Prostate gland (tissue), 2 donors: ENCODE measurements at regions not wholly inside any gene's neighbourhood (a gene's known extent, or its start where the extent isn't known, plus 50 kb on each side); places are given as distances from the start of the nearest gene placed in this dataset.

Experiments
- DNase-seq: peaks from one replicate; pipeline ENCODE4 v3.0.0-alpha.2; 2019; ENCODE audit warnings: low spot score
- H3K27ac ChIP-seq, 2 donors: fragments of 200-600 bp; sonication (generic); 2 replicates each; pipeline ENCODE4 v1.5.1; 2017 to 2019
- H3K27me3 ChIP-seq: fragments of 200-600 bp; sonication (generic); replicated peaks from 2 replicates; pipeline ENCODE4 v1.5.1; 2019; ENCODE audit not compliant: insufficient read depth
- H3K36me3 ChIP-seq, 2 donors: fragments of 200-600 bp; sonication (generic); 1 replicate in 1 of 2; 2 replicates in 1 of 2; pipeline versions ENCODE4 v1.5.1 to v1.8.1; 2017 to 2019
- H3K4me1 ChIP-seq: fragments of 200-600 bp; sonication (generic); replicated peaks from 2 replicates; pipeline ENCODE4 v1.5.1; 2019
- H3K4me3 ChIP-seq, 2 donors: fragments of 200-600 bp; sonication (generic); 2 replicates each; pipeline ENCODE4 v1.5.1; 2017 to 2019
- H3K9me3 ChIP-seq: fragments of 200-600 bp; sonication (generic); 2 replicates; pipeline ENCODE4 v1.5.1; 2017
- POLR2A ChIP-seq: fragments of 450-650 bp; IDR thresholded peaks from one replicate; pipeline ENCODE4 v1.6.1; 2016; ENCODE audit warnings: antibody characterized with exemption, mild to moderate bottlenecking
- POLR2AphosphoS5 ChIP-seq: sonication (generic); formaldehyde crosslinking; IDR thresholded peaks from one replicate; pipeline ENCODE4 v1.6.1; 2017; ENCODE audit warnings: antibody characterized with exemption
- WGBS: methylation state at CpG from one replicate; pipeline ENCODE4 v1.1.5; 2018; 5-methylcytosine and 5-hydroxymethylcytosine counted together
- intact Hi-C: fragments of 100-400 bp; cut with DNase I; formaldehyde crosslinking; loops from one replicate; pipeline ENCODE4 v1.14.2; 2022
- TF ChIP-seq, protein P1 (sequence below), 4 experiments: fragments of 200-600 bp in 2 of 4; fragments of 450-650 bp in 2 of 4; sonication (generic) in 2 of 4; IDR thresholded peaks; 1 replicate in 3 of 4; 2 replicates in 1 of 4; pipeline ENCODE4 v1.5.1; 2016 to 2019; ENCODE audit warnings: antibody characterized with exemption in 4 of 4, mild to moderate bottlenecking in 2 of 4, moderate library complexity in 2 of 4

DNA sequence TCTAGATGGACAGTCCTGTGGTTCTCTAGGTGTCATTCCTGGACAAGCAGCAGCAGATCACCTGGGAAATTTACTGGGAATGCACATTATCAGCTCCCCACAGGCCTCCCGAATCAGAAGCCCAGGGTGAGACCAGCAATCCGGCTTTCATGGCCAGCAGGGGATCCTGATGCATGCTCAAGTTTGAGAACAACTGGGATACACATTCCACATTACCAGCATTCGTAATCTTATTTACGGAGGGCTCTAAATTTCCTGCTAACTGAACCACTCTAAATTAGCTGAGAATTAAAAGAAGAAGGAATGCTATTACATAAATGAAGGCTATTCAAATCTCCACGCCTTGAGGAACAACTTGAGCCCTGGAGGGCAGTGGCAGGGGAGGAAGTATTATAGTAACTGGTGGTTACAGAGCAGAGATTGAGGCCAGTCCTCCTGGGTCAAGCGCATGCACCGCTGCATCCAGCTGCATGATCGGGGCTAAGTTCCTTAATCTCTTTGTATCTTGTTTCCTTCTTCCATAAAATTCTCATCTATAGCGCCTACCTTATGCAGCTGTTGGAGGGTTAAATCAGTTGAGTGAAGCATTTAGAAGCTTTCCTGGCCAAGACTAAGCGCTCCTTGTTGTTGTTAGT, 403.7 kb downstream of the CDH26 start:
- Histone ChIP-seq H3K9me3 (no peaks in the 10 kb centered on the region), H3K36me3 (no peaks in the 10 kb centered on the region), H3K4me1 (no peaks in the 10 kb centered on the region), H3K27ac (no peak overlapping the region), H3K4me3 (no peak overlapping the region), H3K27me3 (no peaks in the 10 kb centered on the region)
- intact Hi-C loops: no loop called here
- no peak for DNase-seq
- TF ChIP-seq POLR2A (no peak), POLR2AphosphoS5 (no peak)
- TF ChIP-seq, protein P1, sequence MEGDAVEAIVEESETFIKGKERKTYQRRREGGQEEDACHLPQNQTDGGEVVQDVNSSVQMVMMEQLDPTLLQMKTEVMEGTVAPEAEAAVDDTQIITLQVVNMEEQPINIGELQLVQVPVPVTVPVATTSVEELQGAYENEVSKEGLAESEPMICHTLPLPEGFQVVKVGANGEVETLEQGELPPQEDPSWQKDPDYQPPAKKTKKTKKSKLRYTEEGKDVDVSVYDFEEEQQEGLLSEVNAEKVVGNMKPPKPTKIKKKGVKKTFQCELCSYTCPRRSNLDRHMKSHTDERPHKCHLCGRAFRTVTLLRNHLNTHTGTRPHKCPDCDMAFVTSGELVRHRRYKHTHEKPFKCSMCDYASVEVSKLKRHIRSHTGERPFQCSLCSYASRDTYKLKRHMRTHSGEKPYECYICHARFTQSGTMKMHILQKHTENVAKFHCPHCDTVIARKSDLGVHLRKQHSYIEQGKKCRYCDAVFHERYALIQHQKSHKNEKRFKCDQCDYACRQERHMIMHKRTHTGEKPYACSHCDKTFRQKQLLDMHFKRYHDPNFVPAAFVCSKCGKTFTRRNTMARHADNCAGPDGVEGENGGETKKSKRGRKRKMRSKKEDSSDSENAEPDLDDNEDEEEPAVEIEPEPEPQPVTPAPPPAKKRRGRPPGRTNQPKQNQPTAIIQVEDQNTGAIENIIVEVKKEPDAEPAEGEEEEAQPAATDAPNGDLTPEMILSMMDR (IDR thresholded peaks at IDR 0.05): no peak
- 64% methylated on average over 10 of the region's 10 CpGs for WGBS

DNA sequence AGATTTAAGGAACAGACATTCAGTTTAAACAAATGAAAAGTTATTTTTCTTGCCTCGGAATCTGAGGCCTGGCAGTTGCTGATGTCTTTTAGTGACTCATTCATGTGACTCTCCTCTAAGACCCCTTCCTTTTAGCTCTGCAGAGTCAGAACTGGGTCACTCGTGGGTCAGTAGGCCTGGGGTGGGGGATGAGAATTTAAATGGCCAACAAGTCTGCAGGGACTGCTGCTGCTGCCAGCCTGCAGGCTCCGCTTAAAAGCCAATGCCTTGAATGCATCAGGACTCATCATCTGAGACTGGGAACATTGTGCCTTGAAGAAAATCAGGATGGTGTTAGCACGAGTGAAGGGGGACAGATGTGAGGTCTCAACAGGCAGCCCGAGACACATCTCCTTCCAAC, 404.3 kb downstream of the CDH26 start:
- Histone ChIP-seq H3K27ac (no peak overlapping the region), H3K36me3 (no peaks in the 10 kb centered on the region), H3K4me1 (no peaks in the 10 kb centered on the region), H3K4me3 (no peak overlapping the region), H3K27me3 (no peaks in the 10 kb centered on the region), H3K9me3 (no peaks in the 10 kb centered on the region)
- WGBS: 50% methylated on average over 5 of the region's 5 CpGs
- DNase-seq: no peak
- intact Hi-C loops: no loop called here
- TF ChIP-seq POLR2AphosphoS5: no peak
- TF ChIP-seq, protein P1 (IDR thresholded peaks at IDR 0.05): no peak
- no peak for TF ChIP-seq POLR2A

DNA sequence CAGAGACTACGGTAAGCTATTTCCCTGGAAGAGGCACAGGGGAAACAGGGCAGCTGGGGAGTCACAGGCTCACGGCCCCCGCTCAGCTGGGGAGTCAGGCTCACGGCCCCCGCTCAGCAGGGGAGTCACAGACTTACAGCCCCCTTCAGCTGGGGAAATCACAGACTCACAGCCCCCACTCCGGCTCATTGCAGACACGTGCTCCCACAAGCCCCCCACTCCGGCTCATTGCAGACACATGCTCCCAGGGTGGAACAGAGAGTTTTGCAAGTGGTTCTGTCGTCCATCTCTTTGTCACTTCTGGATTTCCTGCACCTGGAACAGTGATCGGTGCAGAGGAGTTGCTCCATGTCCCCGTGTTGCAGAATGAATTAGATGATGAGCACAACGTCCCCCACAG, 405.5 kb downstream of the CDH26 start:
- 87% methylated on average over 12 of the region's 12 CpGs for WGBS
- H3K9me3 ChIP-seq: no peaks in the 10 kb centered on the region
- TF ChIP-seq, protein P1 (IDR thresholded peaks at IDR 0.05): no peak
- TF ChIP-seq POLR2A: no peak
- no peak for TF ChIP-seq POLR2AphosphoS5
- H3K36me3 ChIP-seq: no peaks in the 10 kb centered on the region
- no peak overlapping the region for H3K4me3 ChIP-seq
- no peak overlapping the region for H3K27ac ChIP-seq
- H3K4me1 ChIP-seq: no peaks in the 10 kb centered on the region
- intact Hi-C loops: no loop called here
- H3K27me3 ChIP-seq: no peaks in the 10 kb centered on the region
- no peak for DNase-seq

DNA sequence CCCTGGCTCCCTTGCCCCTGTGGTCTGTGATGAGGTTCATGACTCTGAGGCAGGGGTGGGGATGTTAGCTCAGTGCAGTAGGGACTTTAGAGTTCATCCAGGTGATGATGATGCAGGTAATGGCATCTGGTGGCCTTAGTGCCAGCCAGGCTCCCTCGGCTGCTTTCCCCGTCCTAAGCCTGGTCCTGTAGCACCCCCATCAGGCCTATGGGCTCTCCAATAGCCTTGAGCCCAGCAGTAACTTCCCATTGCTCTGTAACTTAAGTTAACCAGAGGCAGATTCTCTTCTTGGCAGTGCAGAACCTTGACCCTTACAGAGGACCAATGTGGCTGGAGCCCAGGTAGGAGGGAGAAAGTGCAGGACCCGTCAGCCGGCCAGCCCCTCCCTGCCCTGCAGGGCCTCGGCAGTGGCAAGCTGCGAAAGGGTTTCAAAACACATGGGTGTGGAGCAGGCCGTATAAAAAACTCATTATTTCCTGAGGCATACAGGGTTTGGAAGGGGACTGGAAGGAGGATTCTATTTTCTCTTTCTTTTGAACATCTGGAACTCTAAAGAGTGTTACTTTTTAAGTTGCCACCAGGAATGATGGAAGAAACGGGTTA, 406.9 kb downstream of the CDH26 start:
- H3K4me1 ChIP-seq: no peaks in the 10 kb centered on the region
- TF ChIP-seq, protein P1 (IDR thresholded peaks at IDR 0.05): peak in 1 of 4 experiments; percentile 24
- TF ChIP-seq POLR2A: no peak
- H3K4me3 ChIP-seq: no peak overlapping the region
- H3K27me3 ChIP-seq: no peaks in the 10 kb centered on the region
- WGBS: 51% methylated on average over 8 of the region's 8 CpGs
- H3K9me3 ChIP-seq: no peaks in the 10 kb centered on the region
- no peak overlapping the region for H3K27ac ChIP-seq
- DNase-seq: no peak
- intact Hi-C loops: no loop called here
- no peaks in the 10 kb centered on the region for H3K36me3 ChIP-seq

DNA sequence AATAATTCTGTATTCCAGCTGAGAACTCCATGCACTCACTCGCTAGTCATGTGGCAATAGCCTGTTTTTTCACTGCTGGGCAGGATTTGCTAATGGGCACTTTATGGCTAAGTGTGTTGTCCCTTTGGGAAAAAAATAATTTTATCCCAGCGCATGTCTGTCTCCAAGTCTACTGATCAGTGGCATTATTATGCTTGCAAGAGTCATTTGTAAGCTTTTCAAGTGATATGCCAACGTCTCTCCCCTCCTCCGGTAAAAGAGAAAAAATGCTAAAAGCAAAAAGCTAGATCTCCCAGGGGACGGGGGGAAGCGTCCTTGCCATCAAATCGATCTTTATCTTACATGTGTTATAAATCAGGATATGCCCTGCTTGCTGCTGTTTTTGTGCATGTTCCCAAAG, 407.7 kb downstream of the CDH26 start:
- Histone ChIP-seq H3K36me3 (no peaks in the 10 kb centered on the region), H3K4me3 (no peak overlapping the region), H3K9me3 (no peaks in the 10 kb centered on the region), H3K27me3 (no peaks in the 10 kb centered on the region), H3K27ac (no peak overlapping the region), H3K4me1 (no peaks in the 10 kb centered on the region)
- no peak for DNase-seq
- 42% methylated on average over 7 of the region's 7 CpGs for WGBS
- TF ChIP-seq POLR2A (no peak), POLR2AphosphoS5 (no peak)
- TF ChIP-seq, protein P1 (IDR thresholded peaks at IDR 0.05): no peak
- intact Hi-C loops: no loop called here
